ENCODE measurements at regions not wholly inside any gene's neighbourhood (a gene's known extent, or its start where the extent isn't known, plus 50 kb on each side); places are given as distances from the start of the nearest gene placed in this dataset.

GRCh38 chr5:89281211-89281610 is 398.2 kb upstream of the MEF2C start:
- DNase-seq (no peak), FAIRE-seq (no peak)
- H3K4me1 ChIP-seq (ENCODE audit: control insufficient read depth in 2 of 3, insufficient read depth in 2 of 3, low read depth in 1 of 3, low read length in 3 of 3) = no peaks in the 10 kb centered on the region
- no peaks in the 10 kb centered on the region for H3K9me3 ChIP-seq (ENCODE audit: control insufficient read depth in 2 of 3, insufficient read depth in 1 of 3, low read length in 3 of 3)
- H3K27ac ChIP-seq (ENCODE audit: low read depth in 2 of 2, low read length in 2 of 2) = no peak overlapping the region
- H3K36me3 ChIP-seq (ENCODE audit: control insufficient read depth in 2 of 3, insufficient read depth in 3 of 3, low read length in 3 of 3) = no peaks in the 10 kb centered on the region
- TF ChIP-seq CTCF (IDR thresholded peaks at IDR 0.05; ENCODE audit: borderline replicate concordance, extremely low read depth, insufficient read depth) = no peak
- H3K27me3 ChIP-seq (ENCODE audit: control insufficient read depth, insufficient read depth, low read length) = no peaks in the 10 kb centered on the region
- H3K4me3 ChIP-seq (ENCODE audit: low read length in 3 of 3) = no peak overlapping the region
- H3K9ac ChIP-seq (ENCODE audit: low read length in 3 of 3) = no peak overlapping the region
- intact Hi-C loops (cut with DNase I) = no loop called here

GRCh38 chr5:89280103-89281037 is 397.4 kb upstream of the MEF2C start:
- intact Hi-C loops (cut with DNase I) = no loop called here
- no peaks in the 10 kb centered on the region for H3K4me1 ChIP-seq (ENCODE audit: control insufficient read depth in 2 of 3, insufficient read depth in 2 of 3, low read depth in 1 of 3, low read length in 3 of 3)

GRCh38 chr5:89279391-89280036 is 396.5 kb upstream of the MEF2C start:
- no peaks in the 10 kb centered on the region for H3K36me3 ChIP-seq (ENCODE audit: control insufficient read depth in 2 of 3, insufficient read depth in 3 of 3, low read length in 3 of 3)
- no peak overlapping the region for H3K27ac ChIP-seq (ENCODE audit: low read depth in 2 of 2, low read length in 2 of 2)
- H3K9me3 ChIP-seq (ENCODE audit: control insufficient read depth in 2 of 3, insufficient read depth in 1 of 3, low read length in 3 of 3) = no peaks in the 10 kb centered on the region
- FAIRE-seq (no peak), DNase-seq (no peak)
- H3K4me3 ChIP-seq (ENCODE audit: low read length in 3 of 3) = no peak overlapping the region
- no peaks in the 10 kb centered on the region for H3K4me1 ChIP-seq (ENCODE audit: control insufficient read depth in 2 of 3, insufficient read depth in 2 of 3, low read depth in 1 of 3, low read length in 3 of 3)
- H3K27me3 ChIP-seq (ENCODE audit: control insufficient read depth, insufficient read depth, low read length) = no peaks in the 10 kb centered on the region
- no peak for TF ChIP-seq CTCF (IDR thresholded peaks at IDR 0.05; ENCODE audit: borderline replicate concordance, extremely low read depth, insufficient read depth)
- no peak overlapping the region for H3K9ac ChIP-seq (ENCODE audit: low read length in 3 of 3)
- intact Hi-C loops (cut with DNase I) = no loop called here

More at GRCh38 chr5:89280103-89281037, 397.4 kb upstream of the MEF2C start:
- Histone ChIP-seq H3K9me3 (ENCODE audit: control insufficient read depth in 2 of 3, insufficient read depth in 1 of 3, low read length in 3 of 3) (no peaks in the 10 kb centered on the region), H3K27me3 (ENCODE audit: control insufficient read depth, insufficient read depth, low read length) (no peaks in the 10 kb centered on the region), H3K9ac (ENCODE audit: low read length in 3 of 3) (no peak overlapping the region), H3K36me3 (ENCODE audit: control insufficient read depth in 2 of 3, insufficient read depth in 3 of 3, low read length in 3 of 3) (no peaks in the 10 kb centered on the region), H3K27ac (ENCODE audit: low read depth in 2 of 2, low read length in 2 of 2) (no peak overlapping the region), H3K4me3 (ENCODE audit: low read length in 3 of 3) (no peak overlapping the region)
- DNase-seq (no peak), FAIRE-seq (no peak)
- no peak for TF ChIP-seq CTCF (IDR thresholded peaks at IDR 0.05; ENCODE audit: borderline replicate concordance, extremely low read depth, insufficient read depth)
